Left ventricle myocardium superior (tissue), 1 donor: ENCODE measurements at regions not wholly inside any gene's neighbourhood (a gene's known extent, or its start where the extent isn't known, plus 50 kb on each side); places are given as distances from the start of the nearest gene placed in this dataset.

ENCODE experiments used
- ATAC-seq: fragments of 200-7000 bp; cut with Tn5 transposase; one replicate; pipeline ENCODE4 v1.9.1; 2020; ENCODE audit warnings: mild to moderate bottlenecking, moderate library complexity
- DNase-seq: peaks from one replicate; pipeline ENCODE4 v3.0.0-alpha.2; 2020
- intact Hi-C: fragments of 100-400 bp; cut with micrococcal nuclease; formaldehyde crosslinking; loops from one replicate; pipeline ENCODE4 v1.11.0; 2022
- donor health status: DM: no; HTN: yes; CAD: no; lungs with severe emphysema.

GRCh38 chr21:31476263-31477022, 132.4 kb upstream of the TIAM1 start:
- ATAC-seq (peak; percentile 60), DNase-seq (no peak)
- intact Hi-C loops: no loop called here

GRCh38 chr21:31475223-31475622, 131.2 kb upstream of the TIAM1 start:
- DNase-seq: no peak
- ATAC-seq: no peak
- intact Hi-C loops: no loop called here

- intact Hi-C loops: no loop called here
- DNase-seq: no peak
- no peak for ATAC-seq
Measured at GRCh38 chr21:31473685-31474345, 129.8 kb upstream of the TIAM1 start.

- no peak for ATAC-seq
- intact Hi-C loops: no loop called here
- DNase-seq: no peak
Measured at GRCh38 chr21:31471865-31472264, 127.8 kb upstream of the TIAM1 start.

GRCh38 chr21:31470896-31471694, 127.0 kb upstream of the TIAM1 start:
- intact Hi-C loops: no loop called here
- no peak for ATAC-seq
- DNase-seq: no peak

GRCh38 chr21:31460980-31461379, 116.9 kb upstream of the TIAM1 start:
- DNase-seq (no peak), ATAC-seq (no peak)
- intact Hi-C loops: no loop called here

GRCh38 chr21:31459457-31459856, 115.4 kb upstream of the TIAM1 start:
- intact Hi-C loops: no loop called here
- DNase-seq (no peak), ATAC-seq (no peak)

- DNase-seq: no peak
- intact Hi-C loops: no loop called here
- ATAC-seq: no peak
Measured at GRCh38 chr21:31457675-31458074, 113.6 kb upstream of the TIAM1 start.

- intact Hi-C loops: no loop called here
- DNase-seq: no peak
- ATAC-seq: no peak
Measured at GRCh38 chr21:31456201-31456600, 112.1 kb upstream of the TIAM1 start.

GRCh38 chr21:31455506-31455905, 111.4 kb upstream of the TIAM1 start:
- intact Hi-C loops: no loop called here

GRCh38 chr21:31450980-31451379, 106.9 kb upstream of the TIAM1 start:
- DNase-seq: no peak
- intact Hi-C loops: no loop called here
- ATAC-seq: no peak

More at GRCh38 chr21:31455506-31455905, 111.4 kb upstream of the TIAM1 start:
- no peak for DNase-seq
- ATAC-seq: no peak

- intact Hi-C loops: no loop called here
- ATAC-seq (no peak), DNase-seq (no peak)
Measured at GRCh38 chr21:31449921-31450535, 106.0 kb upstream of the TIAM1 start.

- intact Hi-C loops: no loop called here
- ATAC-seq (peak; percentile 15), DNase-seq (no peak)
Measured at GRCh38 chr21:31448496-31448895, 104.4 kb upstream of the TIAM1 start.

GRCh38 chr21:31447505-31447904, 103.4 kb upstream of the TIAM1 start:
- ATAC-seq: no peak
- no peak for DNase-seq
- intact Hi-C loops: no loop called here

GRCh38 chr21:31446226-31446855, 102.3 kb upstream of the TIAM1 start:
- intact Hi-C loops: no loop called here
- ATAC-seq (no peak), DNase-seq (no peak)

- DNase-seq (no peak), ATAC-seq (no peak)
- intact Hi-C loops: no loop called here
Measured at GRCh38 chr21:31445137-31445536, 101.1 kb upstream of the TIAM1 start.

- intact Hi-C loops: no loop called here
- DNase-seq (peak; percentile 58), ATAC-seq (peak; percentile 38)
Measured at GRCh38 chr21:31443736-31444521, 99.9 kb upstream of the TIAM1 start.

- no peak for ATAC-seq
- intact Hi-C loops: no loop called here
- DNase-seq: no peak
Measured at GRCh38 chr21:31442339-31442738, 98.3 kb upstream of the TIAM1 start.

GRCh38 chr21:31429506-31429905, 85.4 kb upstream of the TIAM1 start:
- ATAC-seq (peak; percentile 79), DNase-seq (peak; percentile 38)
- intact Hi-C loops: no loop called here
